KMS-11 (cell line): ENCODE measurements at regions not wholly inside any gene's neighbourhood (a gene's known extent, or its start where the extent isn't known, plus 50 kb on each side); places are given as distances from the start of the nearest gene placed in this dataset.

Experiments used
- H2AFZ ChIP-seq: fragments of 200-600 bp; sonication (generic); 2 replicates; pipeline ENCODE4 v1.6.1; 2016; ENCODE audit warnings: antibody characterized with exemption, mixed run types, low read depth
- H3K27ac ChIP-seq: fragments of 200-600 bp; sonication (generic); 2 replicates; pipeline ENCODE4 v1.6.1; 2016; ENCODE audit warnings: mild to moderate bottlenecking, mixed run types
- H3K27me3 ChIP-seq: fragments of 200-600 bp; sonication (generic); 2 replicates; pipeline ENCODE4 v1.6.1; 2017; ENCODE audit warnings: mild to moderate bottlenecking, low read depth, mixed run types, moderate library complexity; ENCODE audit not compliant: insufficient read depth
- H3K36me3 ChIP-seq: fragments of 200-600 bp; sonication (generic); 2 replicates; pipeline ENCODE4 v1.6.1; 2017; ENCODE audit warnings: mild to moderate bottlenecking, mixed run types; ENCODE audit not compliant: insufficient read depth
- H3K4me1 ChIP-seq: fragments of 200-600 bp; sonication (generic); 2 replicates; pipeline ENCODE4 v1.6.1; 2016; ENCODE audit warnings: mild to moderate bottlenecking, low read depth, mixed run types; ENCODE audit not compliant: poor library complexity, severe bottlenecking
- H3K4me2 ChIP-seq: fragments of 200-600 bp; sonication (generic); 2 replicates; pipeline ENCODE4 v1.7.0; 2016; ENCODE audit warnings: mild to moderate bottlenecking, mixed run types
- H3K4me3 ChIP-seq: fragments of 200-600 bp; sonication (generic); IDR thresholded peaks from 2 replicates; pipeline ENCODE4 v1.6.1; 2017; ENCODE audit warnings: low read depth, low read length, mixed read lengths; ENCODE audit not compliant: insufficient read depth
- H3K79me2 ChIP-seq: fragments of 200-600 bp; sonication (generic); 2 replicates; pipeline ENCODE4 v1.6.1; 2016; ENCODE audit warnings: low read depth, mixed run types; ENCODE audit not compliant: insufficient read depth
- H3K9ac ChIP-seq: fragments of 200-600 bp; sonication (generic); 2 replicates; pipeline ENCODE4 v1.6.1; 2016; ENCODE audit warnings: mild to moderate bottlenecking, mixed run types
- H4K20me1 ChIP-seq: fragments of 200-600 bp; sonication (generic); 2 replicates; pipeline ENCODE4 v1.6.1; 2016; ENCODE audit warnings: mild to moderate bottlenecking, mixed run types; ENCODE audit not compliant: insufficient read depth
- CTCF ChIP-seq: fragments of 200-600 bp; sonication (generic); conservative IDR thresholded peaks from 2 replicates; pipeline ENCODE4 v1.6.1; 2017; ENCODE audit warnings: low read depth, mild to moderate bottlenecking, antibody characterized with exemption, low read length, moderate library complexity, mixed read lengths

DNA sequence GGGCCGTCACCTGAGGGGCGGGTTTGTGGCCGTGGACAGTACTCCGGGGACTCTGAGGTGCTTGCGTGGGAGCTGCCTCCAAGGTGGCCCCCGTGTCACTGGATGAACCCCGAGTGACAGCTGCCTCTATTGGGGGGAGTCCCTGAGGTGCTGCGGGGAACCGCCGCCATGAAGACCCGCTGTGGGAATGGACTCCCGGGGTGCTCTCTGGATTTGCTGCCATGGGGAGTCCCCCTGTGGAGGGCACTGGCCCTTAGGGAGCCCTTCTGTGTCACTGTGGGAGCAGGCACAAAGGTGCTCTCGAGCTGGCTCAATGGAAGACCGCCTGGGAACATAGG lies 100.2 kb upstream of the CCL21 start:
- H2AFZ ChIP-seq, result no peak overlapping the region
- H3K9ac ChIP-seq, result no peak overlapping the region
- no peak for TF ChIP-seq CTCF
- no peak overlapping the region for H3K27ac ChIP-seq
- H3K79me2 ChIP-seq, result no peaks in the 10 kb centered on the region
- no peaks in the 10 kb centered on the region for H4K20me1 ChIP-seq
- H3K4me1 ChIP-seq, result no peaks in the 10 kb centered on the region
- no peak overlapping the region for H3K4me3 ChIP-seq
- no peaks in the 10 kb centered on the region for H3K27me3 ChIP-seq
- H3K4me2 ChIP-seq, result no peak overlapping the region
- H3K36me3 ChIP-seq, result no peaks in the 10 kb centered on the region

DNA sequence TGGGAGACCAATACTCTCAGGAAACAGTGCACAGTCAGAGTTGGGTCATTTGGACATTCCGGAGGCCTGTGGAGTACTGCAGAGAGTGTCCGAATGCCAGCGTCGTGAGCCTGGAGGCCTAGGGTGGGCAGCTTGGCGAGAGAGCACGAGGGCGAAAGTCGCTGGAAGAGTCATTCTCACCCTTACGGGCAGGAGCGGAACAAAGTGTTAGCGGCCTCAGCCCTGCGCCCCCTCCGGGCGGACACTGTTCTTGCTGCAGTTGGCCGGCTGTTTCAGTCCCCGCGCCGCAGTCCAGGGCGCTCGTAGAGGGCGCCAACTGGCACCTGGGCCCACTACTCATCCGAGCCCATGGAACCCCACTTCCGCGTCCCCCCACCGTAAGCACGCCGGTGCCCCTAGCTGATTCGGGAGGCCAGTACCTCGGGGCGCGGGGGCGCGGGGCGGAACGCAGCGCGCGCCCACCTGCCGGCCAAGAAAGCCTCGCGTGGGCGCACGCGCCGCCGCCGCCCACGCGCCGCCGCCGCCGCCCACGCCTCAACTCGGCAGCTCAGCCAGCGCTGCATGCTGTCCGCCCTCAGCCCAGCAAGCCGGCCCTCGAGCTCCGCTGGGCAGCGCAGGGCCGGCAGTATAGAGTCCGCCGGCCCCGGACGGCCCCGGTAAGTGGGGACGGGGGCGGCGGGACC lies 99.7 kb upstream of the CCL21 start:
- Histone ChIP-seq H3K4me2 (no peak overlapping the region), H4K20me1 (no peaks in the 10 kb centered on the region), H3K27me3 (no peaks in the 10 kb centered on the region), H3K27ac (no peak overlapping the region), H3K4me3 (no peak overlapping the region), H2AFZ (no peak overlapping the region), H3K9ac (no peak overlapping the region), H3K79me2 (no peaks in the 10 kb centered on the region), H3K36me3 (no peaks in the 10 kb centered on the region), H3K4me1 (no peaks in the 10 kb centered on the region)
- no peak for TF ChIP-seq CTCF

DNA sequence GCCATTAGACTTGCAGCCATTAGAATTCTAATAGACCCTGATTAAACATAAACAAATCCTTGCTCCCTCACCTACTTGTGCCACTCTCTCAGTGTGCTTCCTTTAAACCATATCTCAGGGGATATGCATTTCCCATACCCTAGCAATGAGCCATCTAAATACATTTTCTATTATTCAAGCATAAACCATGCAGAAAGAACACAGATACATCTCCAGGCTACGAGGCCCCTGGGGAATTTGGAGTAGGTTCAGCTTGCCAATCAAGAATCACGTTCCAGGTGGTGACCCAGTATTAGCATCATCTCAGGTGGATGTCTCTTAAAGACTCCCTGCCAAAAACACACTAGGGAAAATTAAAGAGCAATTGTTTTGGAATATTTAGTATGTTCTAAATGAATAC lies 93.0 kb upstream of the CCL21 start:
- TF ChIP-seq CTCF, result no peak
- no peak overlapping the region for H3K4me3 ChIP-seq
- H2AFZ ChIP-seq, result no peak overlapping the region
- no peaks in the 10 kb centered on the region for H3K36me3 ChIP-seq
- H3K4me2 ChIP-seq, result no peak overlapping the region
- no peaks in the 10 kb centered on the region for H4K20me1 ChIP-seq
- no peaks in the 10 kb centered on the region for H3K79me2 ChIP-seq
- no peak overlapping the region for H3K9ac ChIP-seq
- no peaks in the 10 kb centered on the region for H3K27me3 ChIP-seq
- H3K4me1 ChIP-seq, result no peaks in the 10 kb centered on the region
- H3K27ac ChIP-seq, result no peak overlapping the region

- no peak overlapping the region for H3K9ac ChIP-seq
- no peak overlapping the region for H2AFZ ChIP-seq
- H3K36me3 ChIP-seq, result no peaks in the 10 kb centered on the region
- H3K4me3 ChIP-seq, result no peak overlapping the region
- H3K27me3 ChIP-seq, result no peaks in the 10 kb centered on the region
- no peaks in the 10 kb centered on the region for H3K4me1 ChIP-seq
- H3K4me2 ChIP-seq, result no peak overlapping the region
- no peaks in the 10 kb centered on the region for H3K79me2 ChIP-seq
- no peak overlapping the region for H3K27ac ChIP-seq
- no peak for TF ChIP-seq CTCF
- H4K20me1 ChIP-seq, result no peaks in the 10 kb centered on the region
Observed at GRCh38 chr9:34797367-34797766, 87.4 kb upstream of the CCL21 start.
